ENCODE measurements at regions not wholly inside any gene's neighbourhood (a gene's known extent, or its start where the extent isn't known, plus 50 kb on each side); places are given as distances from the start of the nearest gene placed in this dataset.

DNA sequence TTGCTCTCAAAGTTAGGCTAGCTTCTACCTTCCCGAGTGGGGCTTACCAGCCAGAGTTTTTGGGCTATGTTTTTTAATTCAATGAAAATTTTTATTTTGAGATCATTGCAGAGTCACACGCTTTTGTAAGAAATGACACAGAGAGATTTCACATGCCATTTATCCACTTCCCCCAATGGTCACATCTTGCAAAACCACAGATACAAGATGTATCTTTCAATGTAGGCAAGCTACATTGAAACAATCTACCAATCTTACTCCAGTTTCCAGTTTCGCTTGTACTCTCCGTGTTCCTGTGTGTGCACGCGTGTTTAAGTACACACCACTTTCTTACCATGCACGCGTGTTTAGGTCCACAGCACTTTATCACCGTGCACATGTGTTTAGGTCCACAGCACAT is 89.4 kb upstream of the LEP start:
- in situ Hi-C loops (cut with MboI) = no loop called here
- Histone ChIP-seq H3K36me3 (ENCODE audit: control insufficient read depth in 2 of 2, insufficient read depth in 2 of 2, low read length in 1 of 2) (no peaks in the 10 kb centered on the region), H3K4me2 (ENCODE audit: control insufficient read depth, insufficient read depth) (no peak overlapping the region), H3K27ac (ENCODE audit: control insufficient read depth, insufficient read depth) (no peak overlapping the region), H3K4me1 (ENCODE audit: control insufficient read depth, insufficient read depth, low read length) (no peaks in the 10 kb centered on the region), H3K9ac (ENCODE audit: control insufficient read depth, insufficient read depth, low read length) (no peak overlapping the region), H3K9me3 (replicated peaks; ENCODE audit: control insufficient read depth, insufficient read depth, low read length) (no peaks in the 10 kb centered on the region), H3K27me3 (replicated peaks in 1 of 2; ENCODE audit: control insufficient read depth in 2 of 2, insufficient read depth in 2 of 2, low read length in 1 of 2) (peaks cover 0 to 5% of the 10 kb centered on the region in 2 experiments; a peak in 3 of 4 replicates), H4K20me1 (ENCODE audit: control insufficient read depth, insufficient read depth) (no peaks in the 10 kb centered on the region), H3K79me2 (ENCODE audit: control insufficient read depth, insufficient read depth, low read length) (no peaks in the 10 kb centered on the region), H3K4me3 (no peak overlapping the region), H2AFZ (ENCODE audit: control insufficient read depth, low read depth, low read length) (no peak overlapping the region)
- ATAC-seq = no peak
- ChIA-PET SMC1A (ENCODE audit: uncharacterized antibody, unreplicated experiment) (no interaction called here), CTCF (no interaction called here), POLR2A (interaction anchor here (0.6 kb wide), 1 partner anchor 72 kb away, joined by 5 read pairs; no protein-coding TSS in a partner anchor), RAD21 (ENCODE audit: unreplicated experiment) (no interaction called here)
- no peak for TF ChIP-seq MYC (IDR thresholded peaks at IDR 0.05; ENCODE audit: insufficient read depth, insufficient read length, insufficient replicate concordance, low read length, severe bottlenecking)
- no peak for TF ChIP-seq POLR2A (IDR thresholded peaks at IDR 0.05; ENCODE audit: low read depth, low read length)
- no peak for TF ChIP-seq CHD2 (IDR thresholded peaks at IDR 0.05; ENCODE audit: borderline replicate concordance, low read depth, low read length)
- no peak for TF ChIP-seq SUPT20H (IDR thresholded peaks at IDR 0.05; ENCODE audit: borderline replicate concordance, control insufficient read depth, low read depth, low read length)
- TF ChIP-seq MEF2B (IDR thresholded peaks at IDR 0.05; ENCODE audit: partially characterized antibody, poor library complexity, severe bottlenecking) = no peak
- no peak for TF ChIP-seq ZNF24 (IDR thresholded peaks at IDR 0.05)
- no peak for TF ChIP-seq ZNF384 (IDR thresholded peaks at IDR 0.05; ENCODE audit: borderline replicate concordance, low read depth, low read length)
- TF ChIP-seq SMC3 (IDR thresholded peaks at IDR 0.05; ENCODE audit: borderline replicate concordance, low read length) = no peak
- no peak for TF ChIP-seq IRF4 (IDR thresholded peaks at IDR 0.05; ENCODE audit: low read depth, low read length)
- no peak for TF ChIP-seq ZBED1 (IDR thresholded peaks at IDR 0.05; ENCODE audit: borderline replicate concordance)
- TF ChIP-seq LARP7 (IDR thresholded peaks at IDR 0.05) = no peak
- TF ChIP-seq, protein P1, sequence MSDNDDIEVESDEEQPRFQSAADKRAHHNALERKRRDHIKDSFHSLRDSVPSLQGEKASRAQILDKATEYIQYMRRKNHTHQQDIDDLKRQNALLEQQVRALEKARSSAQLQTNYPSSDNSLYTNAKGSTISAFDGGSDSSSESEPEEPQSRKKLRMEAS (IDR thresholded peaks at IDR 0.05; ENCODE audit: low read depth, low read length) = no peak
- TF ChIP-seq STAT1 (conservative IDR thresholded peaks at IDR 0.05) = no peak
- TF ChIP-seq YBX1 (IDR thresholded peaks at IDR 0.05) = no peak
- TF ChIP-seq MXI1 (IDR thresholded peaks at IDR 0.05; ENCODE audit: low read depth, low read length) = no peak
- TF ChIP-seq JUND (IDR thresholded peaks at IDR 0.05; ENCODE audit: low read depth, low read length) = no peak
- no peak for TF ChIP-seq RCOR1 (conservative IDR thresholded peaks at IDR 0.05; ENCODE audit: low read depth, low read length)
- TF ChIP-seq FOXM1 (IDR thresholded peaks at IDR 0.05; ENCODE audit: low read depth, low read length) = no peak
- no peak for TF ChIP-seq ZNF274 (IDR thresholded peaks at IDR 0.05; ENCODE audit: insufficient read depth, insufficient read length)
- TF ChIP-seq, protein P2, sequence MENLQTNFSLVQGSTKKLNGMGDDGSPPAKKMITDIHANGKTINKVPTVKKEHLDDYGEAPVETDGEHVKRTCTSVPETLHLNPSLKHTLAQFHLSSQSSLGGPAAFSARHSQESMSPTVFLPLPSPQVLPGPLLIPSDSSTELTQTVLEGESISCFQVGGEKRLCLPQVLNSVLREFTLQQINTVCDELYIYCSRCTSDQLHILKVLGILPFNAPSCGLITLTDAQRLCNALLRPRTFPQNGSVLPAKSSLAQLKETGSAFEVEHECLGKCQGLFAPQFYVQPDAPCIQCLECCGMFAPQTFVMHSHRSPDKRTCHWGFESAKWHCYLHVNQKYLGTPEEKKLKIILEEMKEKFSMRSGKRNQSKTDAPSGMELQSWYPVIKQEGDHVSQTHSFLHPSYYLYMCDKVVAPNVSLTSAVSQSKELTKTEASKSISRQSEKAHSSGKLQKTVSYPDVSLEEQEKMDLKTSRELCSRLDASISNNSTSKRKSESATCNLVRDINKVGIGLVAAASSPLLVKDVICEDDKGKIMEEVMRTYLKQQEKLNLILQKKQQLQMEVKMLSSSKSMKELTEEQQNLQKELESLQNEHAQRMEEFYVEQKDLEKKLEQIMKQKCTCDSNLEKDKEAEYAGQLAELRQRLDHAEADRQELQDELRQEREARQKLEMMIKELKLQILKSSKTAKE (IDR thresholded peaks at IDR 0.05; ENCODE audit: low read depth, poor library complexity, severe bottlenecking) = no peak
- 64% methylated on average over 9 of the region's 9 CpGs for WGBS (ENCODE audit: insufficient coverage, insufficient replicate concordance, low lambda C conversion rate, missing lambda C conversion rate)
- no peak for DNase-seq (ENCODE audit: low read depth, low spot score)
- no peak for FAIRE-seq
- no TSS peak for BruUV-seq (replicated peaks)
- intact Hi-C loops (cut with micrococcal nuclease; ENCODE audit: unreplicated experiment) = no loop called here
